GM12872 (cell line): ENCODE measurements at regions not wholly inside any gene's neighbourhood (a gene's known extent, or its start where the extent isn't known, plus 50 kb on each side); places are given as distances from the start of the nearest gene placed in this dataset.

Experiments used
- CTCF ChIP-seq: IDR thresholded peaks from 3 replicates; pipeline ENCODE4 v1.5.1; 2011; ENCODE audit warnings: low read depth, mild to moderate bottlenecking, low read length, moderate library complexity; ENCODE audit not compliant: insufficient read depth

- no peak for TF ChIP-seq CTCF
These were observed 152.2 kb downstream of the CCER1 start for GRCh38 chr12:90802727-90803126.

DNA sequence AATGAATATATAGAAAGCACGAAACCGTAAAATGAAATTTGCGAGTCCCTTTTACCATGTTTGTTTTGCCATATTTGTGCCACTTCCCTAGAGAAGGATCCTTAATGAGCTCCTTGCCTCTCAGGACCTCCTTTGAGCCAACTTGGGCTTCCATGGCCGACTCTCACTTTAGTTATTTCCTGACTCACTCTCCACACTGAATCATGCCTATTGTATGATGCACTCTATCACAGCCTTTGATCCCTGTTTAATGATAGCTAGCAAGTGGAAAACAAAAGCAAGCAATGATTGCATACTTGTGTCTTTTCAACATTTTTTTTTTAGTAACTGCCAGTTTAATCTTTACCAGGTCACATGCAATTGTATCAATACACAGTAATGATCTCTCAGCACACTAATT is 153.2 kb downstream of the CCER1 start:
- no peak for TF ChIP-seq CTCF

- TF ChIP-seq CTCF = no peak
These were observed 160.8 kb downstream of the CCER1 start for GRCh38 chr12:90794212-90794611.

- no peak for TF ChIP-seq CTCF
These were observed 163.5 kb downstream of the CCER1 start for GRCh38 chr12:90791445-90791844.

DNA sequence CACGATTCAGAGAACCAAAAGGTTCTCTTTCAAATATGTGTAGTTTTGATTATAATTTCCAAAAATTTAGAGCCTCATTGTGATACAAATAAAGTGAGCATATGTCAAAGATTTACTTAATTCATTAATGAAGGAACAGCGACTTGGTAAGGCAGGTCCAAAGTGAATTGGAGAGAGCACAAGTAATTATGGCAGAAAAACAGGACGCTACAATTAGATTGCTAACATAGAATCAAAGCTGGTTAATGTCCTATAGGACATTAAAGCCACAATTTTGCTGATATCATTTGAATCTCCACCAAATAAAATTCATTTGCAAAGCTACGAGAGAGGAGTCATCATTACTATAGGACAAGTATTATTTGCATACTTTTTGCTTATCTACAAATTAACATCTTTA is 164.2 kb downstream of the CCER1 start:
- no peak for TF ChIP-seq CTCF

GRCh38 chr12:90773491-90773890 is 181.5 kb downstream of the CCER1 start:
- TF ChIP-seq CTCF = no peak

GRCh38 chr12:90770861-90771260 is 184.1 kb downstream of the CCER1 start:
- TF ChIP-seq CTCF = no peak

GRCh38 chr12:90757957-90758356 is 197.0 kb downstream of the CCER1 start:
- TF ChIP-seq CTCF = no peak
